Mesenchymal stem cell (in vitro differentiated cells and primary cell): ENCODE measurements at regions not wholly inside any gene's neighbourhood (a gene's known extent, or its start where the extent isn't known, plus 50 kb on each side); places are given as distances from the start of the nearest gene placed in this dataset.
"Not testable (repeated sequence)": the region's sequence is repeated elsewhere in the genome, so short reads cannot be mapped to it uniquely, and the experiment has no call there.

ENCODE experiments used
- DNase-seq: peaks from one replicate; pipeline ENCODE4 v3.0.0-alpha.2; 2013
- H2AFZ ChIP-seq: one replicate; pipeline ENCODE4 v1.6.1; 2013; ENCODE audit warnings: low read depth, mild to moderate bottlenecking, control low read depth, inconsistent platforms, low read length, moderate library complexity
- H2AK5ac ChIP-seq: 2 replicates; pipeline ENCODE4 v1.6.1; 2013; ENCODE audit warnings: low read length, moderate library complexity, mild to moderate bottlenecking, inconsistent platforms; ENCODE audit not compliant: severe bottlenecking
- H2BK120ac ChIP-seq: one replicate; pipeline ENCODE4 v1.6.1; 2013; ENCODE audit warnings: low read depth, mild to moderate bottlenecking, inconsistent platforms, low read length, moderate library complexity
- H2BK12ac ChIP-seq, 2 experiments: one replicate each; pipeline ENCODE4 v1.6.1; 2013; ENCODE audit warnings: inconsistent platforms in 2 of 2, low read length in 2 of 2, mild to moderate bottlenecking in 2 of 2, moderate library complexity in 2 of 2, control low read depth in 1 of 2
- H2BK15ac ChIP-seq: one replicate; pipeline ENCODE4 v1.6.1; 2013; ENCODE audit warnings: mild to moderate bottlenecking, low read depth, inconsistent platforms; ENCODE audit not compliant: poor library complexity, severe bottlenecking
- H2BK5ac ChIP-seq: 2 replicates; pipeline ENCODE4 v1.6.1; 2013; ENCODE audit warnings: low read depth, mild to moderate bottlenecking, low read length, control low read depth, inconsistent platforms; ENCODE audit not compliant: poor library complexity, severe bottlenecking
- H3K14ac ChIP-seq, 2 experiments: one replicate each; pipeline ENCODE4 v1.6.1; 2013; ENCODE audit warnings: inconsistent platforms in 2 of 2, low read length in 2 of 2, control low read depth in 1 of 2, mild to moderate bottlenecking in 1 of 2, moderate library complexity in 1 of 2
- H3K18ac ChIP-seq, 2 experiments: one replicate each; pipeline ENCODE4 v1.6.1; 2013; ENCODE audit warnings: inconsistent platforms in 2 of 2, low read length in 2 of 2, control low read depth in 1 of 2, low read depth in 1 of 2, mild to moderate bottlenecking in 1 of 2
- H3K23ac ChIP-seq, 2 experiments: one replicate each; pipeline ENCODE4 v1.6.1; 2013; ENCODE audit warnings: inconsistent platforms in 2 of 2, low read length in 2 of 2, mild to moderate bottlenecking in 2 of 2, moderate library complexity in 2 of 2, control low read depth in 1 of 2
- H3K27ac ChIP-seq: 2 replicates; pipeline ENCODE4 v1.5.1; 2013; ENCODE audit warnings: mild to moderate bottlenecking, moderate library complexity, low read length, control low read depth, inconsistent platforms; ENCODE audit not compliant: poor library complexity, severe bottlenecking
- H3K27me3 ChIP-seq, 2 experiments: 2 replicates each; pipeline versions ENCODE4 v1.6.1 to v1.7.0; 2013; ENCODE audit warnings: low read length in 2 of 2, mild to moderate bottlenecking in 2 of 2, moderate library complexity in 2 of 2, control low read depth in 1 of 2, inconsistent platforms in 1 of 2; ENCODE audit not compliant: control insufficient read depth in 1 of 2, insufficient read depth in 1 of 2
- H3K36me3 ChIP-seq, 2 experiments: 2 replicates each; pipeline versions ENCODE4 v1.6.1 to v1.7.0; 2013; ENCODE audit warnings: low read length in 2 of 2, control low read depth in 1 of 2, inconsistent platforms in 1 of 2, low read depth in 1 of 2, mild to moderate bottlenecking in 1 of 2; ENCODE audit not compliant: insufficient read depth in 2 of 2, control insufficient read depth in 1 of 2
- H3K4ac ChIP-seq, 2 experiments: one replicate each; pipeline ENCODE4 v1.6.1; 2013; ENCODE audit warnings: inconsistent platforms in 2 of 2, low read length in 2 of 2, mild to moderate bottlenecking in 2 of 2, moderate library complexity in 2 of 2, control low read depth in 1 of 2, low read depth in 1 of 2
- H3K4me1 ChIP-seq: 2 replicates; pipeline ENCODE4 v1.6.1; 2013; ENCODE audit warnings: low read depth, low read length, control low read depth; ENCODE audit not compliant: control insufficient read depth, insufficient read depth
- H3K4me2 ChIP-seq: 2 replicates; pipeline ENCODE4 v1.6.1; 2013; ENCODE audit warnings: low read length, mild to moderate bottlenecking, inconsistent platforms; ENCODE audit not compliant: poor library complexity, severe bottlenecking
- H3K4me3 ChIP-seq, 2 experiments: 2 replicates each; pipeline versions ENCODE4 v1.5.1 to v1.7.0; 2013; ENCODE audit warnings: low read length in 2 of 2, mild to moderate bottlenecking in 2 of 2, control low read depth in 1 of 2, low read depth in 1 of 2; ENCODE audit not compliant: insufficient read depth in 1 of 2
- H3K79me1 ChIP-seq: replicated peaks from 2 replicates; pipeline ENCODE4 v1.6.1; 2013; ENCODE audit warnings: mild to moderate bottlenecking, control low read depth, low read length, inconsistent platforms; ENCODE audit not compliant: poor library complexity, severe bottlenecking
- H3K9ac ChIP-seq: 2 replicates; pipeline ENCODE4 v1.7.0; 2013; ENCODE audit warnings: mild to moderate bottlenecking, low read length, moderate library complexity
- H3K9me3 ChIP-seq: 2 replicates; pipeline ENCODE4 v1.7.0; 2013; ENCODE audit warnings: mild to moderate bottlenecking, low read length; ENCODE audit not compliant: control insufficient read depth
- H4K8ac ChIP-seq: one replicate; pipeline ENCODE4 v1.6.1; 2013; ENCODE audit warnings: inconsistent platforms, mild to moderate bottlenecking, low read length, moderate library complexity
- H4K91ac ChIP-seq: one replicate; pipeline ENCODE4 v1.6.1; 2013; ENCODE audit warnings: mild to moderate bottlenecking, low read length, inconsistent platforms
- WGBS: methylation state at CpG from one replicate; pipeline ENCODE4 v1.1.7; 2013; ENCODE audit warnings: mixed read lengths; 5-methylcytosine and 5-hydroxymethylcytosine counted together

GRCh38 chr2:84055816-84056215 lies 403.3 kb downstream of the SUCLG1 start:
- WGBS: 50% methylated on average over 1 of the region's 1 CpG
- Histone ChIP-seq H3K9ac (no peak overlapping the region), H2AK5ac (no peak overlapping the region), H2BK15ac (no peak overlapping the region), H4K8ac (no peak overlapping the region), H3K14ac (no peak overlapping the region), H3K4me1 (no peaks in the 10 kb centered on the region), H3K4ac (no peak overlapping the region), H3K79me1 (no peaks in the 10 kb centered on the region), H3K9me3 (no peaks in the 10 kb centered on the region), H3K27me3 (no peaks in the 10 kb centered on the region), H3K27ac (no peak overlapping the region), H2BK12ac (no peak overlapping the region), H2AFZ (no peak overlapping the region), H3K18ac (no peak overlapping the region), H4K91ac (no peak overlapping the region), H3K4me2 (no peak overlapping the region), H2BK120ac (no peak overlapping the region), H3K36me3 (no peaks in the 10 kb centered on the region), H2BK5ac (no peak overlapping the region), H3K4me3 (no peak overlapping the region), H3K23ac (no peak overlapping the region)
- no peak for DNase-seq

GRCh38 chr2:84054577-84054976 lies 404.5 kb downstream of the SUCLG1 start:
- not testable (repeated sequence) for H3K4ac ChIP-seq, H3K14ac ChIP-seq, H3K36me3 ChIP-seq, H2AK5ac ChIP-seq, H3K27me3 ChIP-seq, H4K8ac ChIP-seq, H3K27ac ChIP-seq, H3K9me3 ChIP-seq, H2BK15ac ChIP-seq, H2AFZ ChIP-seq, DNase-seq, H2BK120ac ChIP-seq, H3K4me3 ChIP-seq, H3K4me1 ChIP-seq, H3K23ac ChIP-seq, H3K79me1 ChIP-seq, H3K4me2 ChIP-seq, H3K18ac ChIP-seq, H2BK12ac ChIP-seq, H2BK5ac ChIP-seq, H4K91ac ChIP-seq, H3K9ac ChIP-seq
- WGBS: 56% methylated on average over 1 of the region's 1 CpG

- DNase-seq: no peak
- H3K4me3 ChIP-seq: no peak overlapping the region
- no peaks in the 10 kb centered on the region for H3K79me1 ChIP-seq
- H3K4ac ChIP-seq: no peak overlapping the region
- no peaks in the 10 kb centered on the region for H3K4me1 ChIP-seq
- H3K9ac ChIP-seq: no peak overlapping the region
- H2BK15ac ChIP-seq: no peak overlapping the region
- no peak overlapping the region for H3K18ac ChIP-seq
- no peak overlapping the region for H4K91ac ChIP-seq
- no peak overlapping the region for H2BK12ac ChIP-seq
- H3K23ac ChIP-seq: no peak overlapping the region
- H3K27me3 ChIP-seq: no peaks in the 10 kb centered on the region
- no peaks in the 10 kb centered on the region for H3K9me3 ChIP-seq
- 61% methylated on average over 2 of the region's 2 CpGs for WGBS
- H2AFZ ChIP-seq: no peak overlapping the region
- H2AK5ac ChIP-seq: no peak overlapping the region
- H4K8ac ChIP-seq: no peak overlapping the region
- no peak overlapping the region for H3K14ac ChIP-seq
- no peak overlapping the region for H3K4me2 ChIP-seq
- no peak overlapping the region for H2BK120ac ChIP-seq
- no peaks in the 10 kb centered on the region for H3K36me3 ChIP-seq
- no peak overlapping the region for H3K27ac ChIP-seq
- no peak overlapping the region for H2BK5ac ChIP-seq
These were observed 406.2 kb downstream of the SUCLG1 start for GRCh38 chr2:84052913-84053312.

GRCh38 chr2:84052043-84052442 lies 407.0 kb downstream of the SUCLG1 start:
- H3K4me2 ChIP-seq: no peak overlapping the region
- H3K14ac ChIP-seq: no peak overlapping the region
- no peak overlapping the region for H2AFZ ChIP-seq
- H4K8ac ChIP-seq: no peak overlapping the region
- H2BK12ac ChIP-seq: no peak overlapping the region
- H3K79me1 ChIP-seq: no peaks in the 10 kb centered on the region
- H4K91ac ChIP-seq: no peak overlapping the region
- no peak overlapping the region for H2BK5ac ChIP-seq
- WGBS: 19% methylated on average over 1 of the region's 2 CpGs
- no peaks in the 10 kb centered on the region for H3K36me3 ChIP-seq
- no peak overlapping the region for H3K27ac ChIP-seq
- H2AK5ac ChIP-seq: no peak overlapping the region
- DNase-seq: no peak
- H3K4me3 ChIP-seq: no peak overlapping the region
- H3K9me3 ChIP-seq: no peaks in the 10 kb centered on the region
- H3K4ac ChIP-seq: no peak overlapping the region
- H3K18ac ChIP-seq: no peak overlapping the region
- H3K23ac ChIP-seq: no peak overlapping the region
- H3K27me3 ChIP-seq: no peaks in the 10 kb centered on the region
- no peaks in the 10 kb centered on the region for H3K4me1 ChIP-seq
- H2BK15ac ChIP-seq: no peak overlapping the region
- no peak overlapping the region for H2BK120ac ChIP-seq
- H3K9ac ChIP-seq: no peak overlapping the region
